SKM-1 (cell line): ENCODE measurements at regions not wholly inside any gene's neighbourhood (a gene's known extent, or its start where the extent isn't known, plus 50 kb on each side); places are given as distances from the start of the nearest gene placed in this dataset.
"Not testable (repeated sequence)": the region's sequence is repeated elsewhere in the genome, so short reads cannot be mapped to it uniquely, and the experiment has no call there.

Source experiments
- DNase-seq: peaks from one replicate; lab custom pipeline; 2025; ENCODE audit not compliant: unreplicated experiment; lab: John Stamatoyannopoulos, UW

GRCh38 chr2:38451778-38452177, 74.7 kb upstream of the ATL2 start:
- DNase-seq: not testable (repeated sequence)

- DNase-seq: no peak
Measured at GRCh38 chr2:38450509-38450908, 73.4 kb upstream of the ATL2 start.

GRCh38 chr2:38448692-38449410, 71.8 kb upstream of the ATL2 start:
- no peak for DNase-seq

GRCh38 chr2:38446906-38447561, 70.0 kb upstream of the ATL2 start:
- DNase-seq: no peak

- DNase-seq: no peak
Measured at GRCh38 chr2:38446418-38446817, 69.3 kb upstream of the ATL2 start.

GRCh38 chr2:38444247-38444646, 67.2 kb upstream of the ATL2 start:
- DNase-seq: no peak

- DNase-seq: no peak
Measured at GRCh38 chr2:38442643-38443541, 65.8 kb upstream of the ATL2 start.

GRCh38 chr2:38441346-38441745, 64.3 kb upstream of the ATL2 start:
- no peak for DNase-seq

GRCh38 chr2:38440655-38441054, 63.6 kb upstream of the ATL2 start:
- DNase-seq: no peak

GRCh38 chr2:38439863-38440262, 62.8 kb upstream of the ATL2 start:
- no peak for DNase-seq

- no peak for DNase-seq
Measured at GRCh38 chr2:38438883-38439612, 62.0 kb upstream of the ATL2 start.

- DNase-seq: no peak
Measured at GRCh38 chr2:38438133-38438882, 61.2 kb upstream of the ATL2 start.

GRCh38 chr2:38436227-38436664, 59.2 kb upstream of the ATL2 start:
- DNase-seq: no peak

GRCh38 chr2:38435775-38436174, 58.7 kb upstream of the ATL2 start:
- DNase-seq: no peak

- DNase-seq: no peak
Measured at GRCh38 chr2:38434595-38434994, 57.5 kb upstream of the ATL2 start.

GRCh38 chr2:38433607-38433975, 56.5 kb upstream of the ATL2 start:
- DNase-seq: no peak

GRCh38 chr2:38432820-38433606, 55.9 kb upstream of the ATL2 start:
- DNase-seq: peak; percentile 12

- no peak for DNase-seq
Measured at GRCh38 chr2:38430597-38431207, 53.6 kb upstream of the ATL2 start.

GRCh38 chr2:38430196-38430595, 53.1 kb upstream of the ATL2 start:
- no peak for DNase-seq
